HEK293T (cell line): ENCODE measurements at regions not wholly inside any gene's neighbourhood (a gene's known extent, or its start where the extent isn't known, plus 50 kb on each side); places are given as distances from the start of the nearest gene placed in this dataset.

ENCODE experiments used
- CTCF ChIA-PET: fragments of 350-600 bp; formaldehyde crosslinking; extraction: SDS; loops from one replicate; lab custom pipeline; 2021; ENCODE audit warnings: antibody characterized with exemption, inconsistent platforms; lab: Yijun Ruan, JAX
- POLR2A ChIA-PET: fragments of 350-600 bp; formaldehyde crosslinking; extraction: SDS; loops from one replicate; lab custom pipeline; 2020; ENCODE audit warnings: antibody characterized with exemption, inconsistent platforms; lab: Yijun Ruan, JAX
- DNase-seq: peaks from one replicate; pipeline ENCODE4 v3.0.0; 2012; ENCODE audit warnings: mixed read lengths; ENCODE audit errors: extremely low spot score
- ARNT ChIP-seq: fragments of 450-650 bp; IDR thresholded peaks from 2 replicates; pipeline ENCODE4 v1.6.1; 2017; ENCODE audit warnings: mild to moderate bottlenecking
- BHLHE40 ChIP-seq: fragments of 450-650 bp; IDR thresholded peaks from 2 replicates; pipeline ENCODE4 v1.6.1; 2016; ENCODE audit warnings: mild to moderate bottlenecking, moderate library complexity, borderline replicate concordance
- CTBP1 ChIP-seq: fragments of 450-650 bp; IDR thresholded peaks from 2 replicates; pipeline ENCODE4 v1.6.1; 2016; ENCODE audit warnings: borderline replicate concordance
- ELF4 ChIP-seq: fragments of 450-650 bp; IDR thresholded peaks from 2 replicates; pipeline ENCODE4 v1.6.1; 2017; ENCODE audit warnings: antibody characterized with exemption
- FOXA1 ChIP-seq: fragments of 450-650 bp; IDR thresholded peaks from 2 replicates; pipeline ENCODE4 v1.6.1; 2016; ENCODE audit warnings: mild to moderate bottlenecking
- FOXK2 ChIP-seq: fragments of 450-650 bp; IDR thresholded peaks from 2 replicates; pipeline ENCODE4 v1.6.1; 2016; ENCODE audit warnings: mild to moderate bottlenecking
- FOXM1 ChIP-seq: fragments of 450-650 bp; IDR thresholded peaks from 2 replicates; pipeline ENCODE4 v1.6.1; 2017; ENCODE audit warnings: mild to moderate bottlenecking, borderline replicate concordance
- HDGF ChIP-seq: fragments of 450-650 bp; IDR thresholded peaks from 2 replicates; pipeline ENCODE4 v1.6.1; 2017; ENCODE audit warnings: antibody characterized with exemption, borderline replicate concordance
- L3MBTL2 ChIP-seq: fragments of 450-650 bp; conservative IDR thresholded peaks from 2 replicates; pipeline ENCODE4 v1.6.1; 2016; ENCODE audit warnings: mild to moderate bottlenecking
- LEF1 ChIP-seq: fragments of 450-650 bp; IDR thresholded peaks from 2 replicates; pipeline ENCODE4 v1.6.1; 2017; ENCODE audit warnings: mild to moderate bottlenecking, borderline replicate concordance
- NFRKB ChIP-seq: fragments of 450-650 bp; IDR thresholded peaks from 2 replicates; pipeline ENCODE4 v1.6.1; 2016; ENCODE audit warnings: mild to moderate bottlenecking, moderate library complexity
- PKNOX1 ChIP-seq: fragments of 450-650 bp; IDR thresholded peaks from 2 replicates; pipeline ENCODE4 v1.6.1; 2016
- SP1 ChIP-seq: fragments of 450-650 bp; IDR thresholded peaks from 2 replicates; pipeline ENCODE4 v1.6.1; 2017
- SUZ12 ChIP-seq: fragments of 450-650 bp; IDR thresholded peaks from 2 replicates; pipeline ENCODE4 v1.6.1; 2016; ENCODE audit warnings: mild to moderate bottlenecking
- TARDBP ChIP-seq: fragments of 450-650 bp; IDR thresholded peaks from 2 replicates; pipeline ENCODE4 v1.6.1; 2016
- ZNF384 ChIP-seq: fragments of 450-650 bp; IDR thresholded peaks from 2 replicates; pipeline ENCODE4 v1.6.1; 2016

- DNase-seq: no peak
- CTCF ChIA-PET: no interaction called here
- TF ChIP-seq HDGF: no peak
- TF ChIP-seq TARDBP: no peak
- TF ChIP-seq PKNOX1: no peak
- no peak for TF ChIP-seq NFRKB
- no peak for TF ChIP-seq SP1
- TF ChIP-seq ARNT: no peak
- TF ChIP-seq FOXA1: no peak
- no peak for TF ChIP-seq BHLHE40
- no peak for TF ChIP-seq LEF1
- TF ChIP-seq SUZ12: no peak
- TF ChIP-seq FOXM1: no peak
- no peak for TF ChIP-seq ELF4
- TF ChIP-seq L3MBTL2: no peak
- TF ChIP-seq ZNF384: no peak
- no peak for TF ChIP-seq FOXK2
- no peak for TF ChIP-seq CTBP1
- POLR2A ChIA-PET: no interaction called here
Measured at GRCh38 chr20:19018881-19019280, 193.6 kb upstream of the SLC24A3 start.

- ChIA-PET POLR2A (no interaction called here), CTCF (no interaction called here)
- DNase-seq: no peak
- TF ChIP-seq ARNT (no peak), PKNOX1 (no peak), NFRKB (no peak), SP1 (no peak), CTBP1 (no peak), FOXA1 (no peak), L3MBTL2 (no peak), BHLHE40 (no peak), HDGF (no peak), FOXK2 (no peak), ZNF384 (no peak), LEF1 (no peak), FOXM1 (no peak), SUZ12 (no peak), ELF4 (no peak), TARDBP (no peak)
Measured at GRCh38 chr20:19019734-19020364, 192.6 kb upstream of the SLC24A3 start.

GRCh38 chr20:19021406-19022117, 190.9 kb upstream of the SLC24A3 start:
- no peak for TF ChIP-seq NFRKB
- TF ChIP-seq BHLHE40: no peak
- no peak for TF ChIP-seq TARDBP
- TF ChIP-seq SP1: no peak
- TF ChIP-seq L3MBTL2: no peak
- no peak for TF ChIP-seq SUZ12
- no peak for TF ChIP-seq CTBP1
- TF ChIP-seq LEF1: no peak
- TF ChIP-seq FOXK2: no peak
- POLR2A ChIA-PET: no interaction called here
- CTCF ChIA-PET: no interaction called here
- no peak for DNase-seq

DNA sequence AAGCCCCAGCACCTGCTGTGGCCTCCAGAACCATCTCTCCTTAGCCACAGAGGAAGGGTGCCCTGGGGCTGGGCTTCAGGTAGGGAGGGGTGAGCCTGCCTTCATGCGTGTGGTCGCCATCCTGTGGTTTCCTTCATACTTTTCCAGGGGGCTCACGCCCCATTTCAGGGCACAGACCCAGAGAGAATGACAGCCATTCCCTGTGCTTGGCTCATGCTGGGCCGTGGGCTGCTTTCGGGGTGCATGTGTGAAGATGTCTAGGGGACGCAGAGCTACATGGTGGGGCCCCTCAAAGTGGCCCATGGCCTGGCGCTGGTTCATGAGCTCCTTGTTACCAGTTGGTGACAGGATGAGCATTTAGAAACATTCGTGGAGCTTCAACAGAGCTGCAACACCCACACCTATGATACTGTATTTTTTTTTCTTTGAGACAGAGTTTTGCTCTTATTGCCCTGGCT, 190.3 kb upstream of the SLC24A3 start:
- CTCF ChIA-PET: no interaction called here
- no peak for DNase-seq
- POLR2A ChIA-PET: no interaction called here
- TF ChIP-seq ARNT: no peak
- TF ChIP-seq BHLHE40: no peak
- TF ChIP-seq ELF4: no peak
- TF ChIP-seq FOXA1: no peak

GRCh38 chr20:19022791-19023448, 189.5 kb upstream of the SLC24A3 start:
- ChIA-PET CTCF (no interaction called here), POLR2A (no interaction called here)
- TF ChIP-seq ZNF384: no peak
- TF ChIP-seq SUZ12: no peak
- TF ChIP-seq TARDBP: no peak
- no peak for TF ChIP-seq SP1
- no peak for TF ChIP-seq NFRKB
- TF ChIP-seq L3MBTL2: no peak
- no peak for DNase-seq

DNA sequence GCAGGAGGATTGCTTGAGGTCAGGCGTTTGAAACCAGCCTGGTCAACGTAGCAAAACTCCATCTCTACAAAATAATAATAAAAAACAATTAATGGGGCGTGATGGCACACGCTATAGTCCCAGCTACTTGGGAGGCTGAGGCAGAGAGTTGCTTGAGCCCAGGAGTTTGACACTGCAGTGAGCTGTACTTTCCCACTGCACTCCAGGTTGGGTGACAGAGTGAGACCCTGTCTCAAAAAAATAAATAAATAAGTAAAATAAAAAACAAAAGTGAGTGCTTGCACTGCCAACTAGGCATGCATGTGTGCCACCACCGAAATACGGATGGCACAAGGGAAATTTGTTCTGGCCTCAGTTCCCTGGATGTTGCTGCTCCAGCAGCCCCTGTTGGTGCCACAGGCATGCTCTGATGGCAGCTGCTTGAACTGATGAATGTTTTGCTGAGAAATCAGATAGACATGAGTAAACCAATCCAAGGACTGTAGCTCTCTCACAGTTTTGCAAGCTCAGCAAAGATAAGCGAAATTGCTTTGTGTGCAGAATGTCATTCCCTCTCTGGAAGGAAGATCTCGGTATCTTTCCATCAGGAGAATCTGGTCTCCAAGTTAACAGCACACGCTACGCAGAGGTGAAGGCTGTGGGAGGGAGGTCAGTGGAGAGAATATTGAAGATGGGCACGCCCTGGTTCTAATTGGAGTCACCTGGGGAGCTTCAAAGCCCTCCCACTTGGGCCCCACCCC, 188.0 kb upstream of the SLC24A3 start:
- no peak for DNase-seq
- ChIA-PET POLR2A (no interaction called here), CTCF (no interaction called here)
- TF ChIP-seq TARDBP (no peak), HDGF (no peak), ARNT (no peak), L3MBTL2 (no peak), LEF1 (no peak), FOXA1 (no peak), ELF4 (no peak), NFRKB (no peak)
